GM23248 (cell line): ENCODE measurements at regions not wholly inside any gene's neighbourhood (a gene's known extent, or its start where the extent isn't known, plus 50 kb on each side); places are given as distances from the start of the nearest gene placed in this dataset.

ENCODE experiments used
- EZH2 ChIP-seq: fragments of 200-600 bp; sonication (generic); IDR thresholded peaks from 2 replicates; pipeline ENCODE4 v1.6.1; 2018; ENCODE audit warnings: antibody characterized with exemption, mild to moderate bottlenecking; ENCODE audit not compliant: insufficient read depth, poor library complexity, severe bottlenecking
- EZH2phosphoT487 ChIP-seq: fragments of 200-600 bp; sonication (generic); IDR thresholded peaks from 2 replicates; pipeline ENCODE4 v1.6.1; 2018; ENCODE audit warnings: antibody characterized with exemption, moderate library complexity, mild to moderate bottlenecking, low read depth; ENCODE audit not compliant: insufficient read depth

DNA sequence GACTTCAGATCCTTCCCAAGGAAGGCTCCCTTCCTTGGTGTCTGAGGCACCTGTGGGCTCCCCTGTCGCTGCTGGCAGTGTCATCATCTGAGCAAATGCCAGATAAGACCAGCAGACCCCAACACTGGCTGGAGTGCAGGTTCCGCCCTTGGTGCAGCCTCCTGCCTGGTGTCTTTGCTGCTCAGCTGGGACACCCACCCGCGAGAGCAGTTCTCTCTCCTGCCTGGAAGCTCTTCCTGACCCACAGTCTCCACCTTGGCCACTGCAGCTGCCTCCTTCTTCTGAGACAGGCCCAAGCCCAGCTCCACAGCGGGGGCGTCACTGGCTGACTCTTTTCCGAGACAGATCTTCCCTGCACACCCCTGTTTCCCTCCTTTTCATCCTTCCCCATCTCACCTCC lies 395.7 kb upstream of the MAP3K7 start:
- TF ChIP-seq EZH2 (no peak), EZH2phosphoT487 (no peak)
